IMR-90 (cell line): ENCODE measurements at regions not wholly inside any gene's neighbourhood (a gene's known extent, or its start where the extent isn't known, plus 50 kb on each side); places are given as distances from the start of the nearest gene placed in this dataset.

ENCODE experiments used
- CTCF ChIP-seq: conservative IDR thresholded peaks from 2 replicates; pipeline ENCODE4 v1.5.1; 2012; ENCODE audit warnings: mild to moderate bottlenecking, low read depth, low read length, improper control_type of control experiment
- POLR2A ChIP-seq: IDR thresholded peaks from 2 replicates; pipeline ENCODE4 v1.6.1; 2012; ENCODE audit warnings: mild to moderate bottlenecking, low read depth, low read length
- RFX5 ChIP-seq: IDR thresholded peaks from 2 replicates; pipeline ENCODE4 v1.8.0; 2012; ENCODE audit warnings: low read depth, mild to moderate bottlenecking, low read length, moderate library complexity

- no peak for TF ChIP-seq CTCF
- no peak for TF ChIP-seq POLR2A
- no peak for TF ChIP-seq RFX5
These were observed 57.7 kb upstream of the MAP4K3 start for GRCh38 chr2:39494784-39495251.
